ENCODE measurements at regions not wholly inside any gene's neighbourhood (a gene's known extent, or its start where the extent isn't known, plus 50 kb on each side); places are given as distances from the start of the nearest gene placed in this dataset.

- H3K27me3 ChIP-seq (ENCODE audit: control insufficient read depth, insufficient read depth, low read length) = no peaks in the 10 kb centered on the region
- H3K4me3 ChIP-seq (ENCODE audit: low read length in 3 of 3) = no peak overlapping the region
- no peaks in the 10 kb centered on the region for H3K4me1 ChIP-seq (ENCODE audit: control insufficient read depth in 2 of 3, insufficient read depth in 2 of 3, low read depth in 1 of 3, low read length in 3 of 3)
- H3K9ac ChIP-seq (ENCODE audit: low read length in 3 of 3) = no peak overlapping the region
- no peaks in the 10 kb centered on the region for H3K36me3 ChIP-seq (ENCODE audit: control insufficient read depth in 2 of 3, insufficient read depth in 3 of 3, low read length in 3 of 3)
- DNase-seq (no peak), FAIRE-seq (no peak)
- no peaks in the 10 kb centered on the region for H3K9me3 ChIP-seq (ENCODE audit: control insufficient read depth in 2 of 3, insufficient read depth in 1 of 3, low read length in 3 of 3)
- intact Hi-C loops (cut with DNase I) = no loop called here
- no peak overlapping the region for H3K27ac ChIP-seq (ENCODE audit: low read depth in 2 of 2, low read length in 2 of 2)
- no peak for TF ChIP-seq CTCF (IDR thresholded peaks at IDR 0.05; ENCODE audit: borderline replicate concordance, extremely low read depth, insufficient read depth)
These were observed 335.4 kb upstream of the CDH2 start for GRCh38 chr18:28512357-28512756.

- no peak overlapping the region for H3K9ac ChIP-seq (ENCODE audit: low read length in 3 of 3)
- TF ChIP-seq CTCF (IDR thresholded peaks at IDR 0.05; ENCODE audit: borderline replicate concordance, extremely low read depth, insufficient read depth) = no peak
- FAIRE-seq (no peak), DNase-seq (no peak)
- no peak overlapping the region for H3K4me3 ChIP-seq (ENCODE audit: low read length in 3 of 3)
- no peak overlapping the region for H3K27ac ChIP-seq (ENCODE audit: low read depth in 2 of 2, low read length in 2 of 2)
- H3K9me3 ChIP-seq (ENCODE audit: control insufficient read depth in 2 of 3, insufficient read depth in 1 of 3, low read length in 3 of 3) = no peaks in the 10 kb centered on the region
- intact Hi-C loops (cut with DNase I) = no loop called here
- no peaks in the 10 kb centered on the region for H3K27me3 ChIP-seq (ENCODE audit: control insufficient read depth, insufficient read depth, low read length)
- H3K36me3 ChIP-seq (ENCODE audit: control insufficient read depth in 2 of 3, insufficient read depth in 3 of 3, low read length in 3 of 3) = no peaks in the 10 kb centered on the region
- H3K4me1 ChIP-seq (ENCODE audit: control insufficient read depth in 2 of 3, insufficient read depth in 2 of 3, low read depth in 1 of 3, low read length in 3 of 3) = no peaks in the 10 kb centered on the region
These were observed 334.5 kb upstream of the CDH2 start for GRCh38 chr18:28511413-28511821.

GRCh38 chr18:28510210-28510609 lies 333.3 kb upstream of the CDH2 start:
- FAIRE-seq (no peak), DNase-seq (no peak)
- Histone ChIP-seq H3K27me3 (ENCODE audit: control insufficient read depth, insufficient read depth, low read length) (no peaks in the 10 kb centered on the region), H3K4me1 (ENCODE audit: control insufficient read depth in 2 of 3, insufficient read depth in 2 of 3, low read depth in 1 of 3, low read length in 3 of 3) (no peaks in the 10 kb centered on the region), H3K36me3 (ENCODE audit: control insufficient read depth in 2 of 3, insufficient read depth in 3 of 3, low read length in 3 of 3) (no peaks in the 10 kb centered on the region), H3K27ac (ENCODE audit: low read depth in 2 of 2, low read length in 2 of 2) (no peak overlapping the region), H3K4me3 (ENCODE audit: low read length in 3 of 3) (no peak overlapping the region), H3K9me3 (ENCODE audit: control insufficient read depth in 2 of 3, insufficient read depth in 1 of 3, low read length in 3 of 3) (no peaks in the 10 kb centered on the region), H3K9ac (ENCODE audit: low read length in 3 of 3) (no peak overlapping the region)
- TF ChIP-seq CTCF (IDR thresholded peaks at IDR 0.05; ENCODE audit: borderline replicate concordance, extremely low read depth, insufficient read depth) = no peak
- intact Hi-C loops (cut with DNase I) = no loop called here

GRCh38 chr18:28504066-28504465 lies 327.1 kb upstream of the CDH2 start:
- DNase-seq (no peak), FAIRE-seq (no peak)
- TF ChIP-seq CTCF (IDR thresholded peaks at IDR 0.05; ENCODE audit: borderline replicate concordance, extremely low read depth, insufficient read depth) = no peak
- Histone ChIP-seq H3K4me3 (ENCODE audit: low read length in 3 of 3) (no peak overlapping the region), H3K9me3 (ENCODE audit: control insufficient read depth in 2 of 3, insufficient read depth in 1 of 3, low read length in 3 of 3) (no peaks in the 10 kb centered on the region), H3K4me1 (ENCODE audit: control insufficient read depth in 2 of 3, insufficient read depth in 2 of 3, low read depth in 1 of 3, low read length in 3 of 3) (no peaks in the 10 kb centered on the region), H3K9ac (ENCODE audit: low read length in 3 of 3) (no peak overlapping the region), H3K27ac (ENCODE audit: low read depth in 2 of 2, low read length in 2 of 2) (no peak overlapping the region), H3K36me3 (ENCODE audit: control insufficient read depth in 2 of 3, insufficient read depth in 3 of 3, low read length in 3 of 3) (no peaks in the 10 kb centered on the region), H3K27me3 (ENCODE audit: control insufficient read depth, insufficient read depth, low read length) (no peaks in the 10 kb centered on the region)
- intact Hi-C loops (cut with DNase I) = no loop called here
